H1 (cell line): ENCODE measurements at regions not wholly inside any gene's neighbourhood (a gene's known extent, or its start where the extent isn't known, plus 50 kb on each side); places are given as distances from the start of the nearest gene placed in this dataset.

Source experiments
- CTCF ChIA-PET: fragments of 300-600 bp; sonication (Branson Sonifier 250); formaldehyde crosslinking; loops from one replicate; lab custom pipeline; 2021; ENCODE audit not compliant: partially characterized antibody; lab: Charles Lee
- POLR2A ChIA-PET: fragments of 300-600 bp; sonication (Branson Sonifier 250); formaldehyde crosslinking; loops from one replicate; lab custom pipeline; 2021; ENCODE audit warnings: inconsistent platforms; ENCODE audit not compliant: partially characterized antibody; lab: Charles Lee
- DNase-seq, 2 experiments: peaks; one replicate each; pipeline versions ENCODE4 v3.0.0 to v3.0.0-alpha.2; 2010 to 2022; ENCODE audit warnings: low spot score in 2 of 2, low read depth in 1 of 2, mixed read lengths in 1 of 2
- FAIRE-seq: peaks from 2 replicates; lab custom pipeline; 2011; peaks lifted over from hg19 to GRCh38; lab: Jason Lieb, UNC
- H2AFZ ChIP-seq: 2 replicates; pipeline ENCODE4 v1.8.1; 2012; ENCODE audit warnings: low read length, inconsistent platforms
- H2AK5ac ChIP-seq: 2 replicates; pipeline ENCODE4 v1.6.1; 2013; ENCODE audit warnings: low read depth, low read length
- H2BK120ac ChIP-seq: replicated peaks from 2 replicates; pipeline ENCODE3; 2013; ENCODE audit warnings: low read depth, low read length, inconsistent platforms
- H2BK12ac ChIP-seq: 2 replicates; pipeline ENCODE4 v1.6.1; 2013; ENCODE audit warnings: low read depth, low read length
- H2BK15ac ChIP-seq: 2 replicates; pipeline ENCODE4 v1.6.1; 2013; ENCODE audit warnings: low read length
- H2BK20ac ChIP-seq: 2 replicates; pipeline ENCODE4 v1.6.1; 2013; ENCODE audit warnings: low read length
- H2BK5ac ChIP-seq: 2 replicates; pipeline ENCODE4 v1.6.1; 2013; ENCODE audit warnings: low read depth, low read length
- H3K14ac ChIP-seq: 2 replicates; pipeline ENCODE4 v1.6.1; 2013; ENCODE audit warnings: inconsistent platforms; ENCODE audit not compliant: insufficient read length
- H3K18ac ChIP-seq: 2 replicates; pipeline ENCODE4 v1.6.1; 2013; ENCODE audit warnings: low read length; ENCODE audit errors: extremely low read depth
- H3K23ac ChIP-seq: 2 replicates; pipeline ENCODE4 v1.6.1; 2013; ENCODE audit warnings: inconsistent platforms; ENCODE audit not compliant: insufficient read length
- H3K23me2 ChIP-seq: 2 replicates; pipeline ENCODE4 v1.6.1; 2013; ENCODE audit warnings: low read depth, low read length
- H3K27ac ChIP-seq: 2 replicates; pipeline ENCODE4 v1.6.1; 2011; ENCODE audit warnings: low read depth, low read length, inconsistent platforms
- H3K27me3 ChIP-seq, 4 experiments: replicated peaks in 1 of 4; 1 replicate in 1 of 4; 2 replicates in 3 of 4; pipeline versions ENCODE4 v1.6.1 to v1.8.1; 2011 to 2013; ENCODE audit warnings: low read length in 3 of 4, mild to moderate bottlenecking in 3 of 4, inconsistent platforms in 2 of 4, mixed read lengths in 2 of 4, moderate library complexity in 1 of 4; ENCODE audit not compliant: control insufficient read depth in 3 of 4, insufficient read depth in 3 of 4; ENCODE audit errors: extremely low read depth in 1 of 4
- H3K36me3 ChIP-seq, 4 experiments: 2 replicates each; pipeline versions ENCODE4 v1.6.1 to v1.8.1; 2011 to 2013; ENCODE audit warnings: mild to moderate bottlenecking in 4 of 4, low read length in 3 of 4, moderate library complexity in 2 of 4, control low read depth in 1 of 4, inconsistent platforms in 1 of 4; ENCODE audit not compliant: insufficient read depth in 4 of 4, control insufficient read depth in 2 of 4
- H3K4ac ChIP-seq: replicated peaks from 2 replicates; pipeline ENCODE3; 2013; ENCODE audit warnings: low read length, low read depth, mixed read lengths, inconsistent platforms; ENCODE audit not compliant: insufficient read length
- H3K4me1 ChIP-seq, 4 experiments: replicated peaks in 1 of 4; 1 replicate in 1 of 4; 2 replicates in 3 of 4; pipeline versions ENCODE4 v1.6.1 to v1.8.1; 2011 to 2013; ENCODE audit warnings: low read length in 3 of 4, inconsistent platforms in 2 of 4, mixed read lengths in 1 of 4; ENCODE audit not compliant: insufficient read depth in 4 of 4, control insufficient read depth in 3 of 4
- H3K4me2 ChIP-seq, 2 experiments: 2 replicates each; pipeline versions ENCODE4 v1.6.1 to v1.8.1; 2011 to 2013; ENCODE audit warnings: low read depth in 2 of 2, low read length in 2 of 2, control low read depth in 1 of 2, inconsistent platforms in 1 of 2, mild to moderate bottlenecking in 1 of 2; ENCODE audit not compliant: insufficient read depth in 1 of 2
- H3K4me3 ChIP-seq, 4 experiments: fragments of 200-600, 300-600 bp in 1 of 4; sonication (generic), shearing (Covaris generic), sonication (Bioruptor Twin) in 1 of 4; 2 replicates each; pipeline versions ENCODE4 v1.5.1 to v1.8.1; 2011 to 2016; ENCODE audit warnings: low read length in 4 of 4, low read depth in 3 of 4, control low read depth in 2 of 4, inconsistent platforms in 2 of 4, mild to moderate bottlenecking in 2 of 4, mixed read lengths in 1 of 4, moderate library complexity in 1 of 4; ENCODE audit not compliant: insufficient read depth in 2 of 4; ENCODE audit errors: extremely low read depth in 1 of 4
- H3K56ac ChIP-seq: replicated peaks from 2 replicates; pipeline ENCODE3; 2013; ENCODE audit warnings: low read depth, mild to moderate bottlenecking, mixed read lengths, low read length, inconsistent platforms; ENCODE audit not compliant: insufficient read length
- H3K79me1 ChIP-seq: 2 replicates; pipeline ENCODE4 v1.6.1; 2013; ENCODE audit warnings: low read depth, low read length, control low read depth
- H3K79me2 ChIP-seq, 2 experiments: 2 replicates each; pipeline versions ENCODE4 v1.6.1 to v1.8.1; 2012 to 2013; ENCODE audit warnings: low read length in 2 of 2, mild to moderate bottlenecking in 2 of 2, inconsistent platforms in 1 of 2; ENCODE audit not compliant: insufficient read depth in 2 of 2, control insufficient read depth in 1 of 2
- H3K9ac ChIP-seq, 4 experiments: replicated peaks in 1 of 4; 1 replicate in 1 of 4; 2 replicates in 3 of 4; pipeline versions ENCODE4 v1.6.1 to v1.8.1; 2011 to 2013; ENCODE audit warnings: low read depth in 3 of 4, low read length in 3 of 4, control low read depth in 2 of 4, mild to moderate bottlenecking in 2 of 4, moderate library complexity in 2 of 4, inconsistent platforms in 1 of 4; ENCODE audit errors: extremely low read depth in 1 of 4
- H3K9me3 ChIP-seq, 2 experiments: 2 replicates each; pipeline versions ENCODE4 v1.6.1 to v1.8.1; 2012 to 2013; ENCODE audit warnings: mild to moderate bottlenecking in 2 of 2, moderate library complexity in 2 of 2, control low read depth in 1 of 2, inconsistent platforms in 1 of 2, low read depth in 1 of 2, low read length in 1 of 2, mixed read lengths in 1 of 2; ENCODE audit not compliant: insufficient read depth in 2 of 2
- H4K20me1 ChIP-seq, 2 experiments: replicated peaks in 1 of 2; 2 replicates each; pipeline versions ENCODE3 to v1.8.1; 2011 to 2013; ENCODE audit warnings: inconsistent platforms in 2 of 2, low read length in 2 of 2, mild to moderate bottlenecking in 1 of 2; ENCODE audit not compliant: insufficient read depth in 2 of 2, control insufficient read depth in 1 of 2
- H4K5ac ChIP-seq: 2 replicates; pipeline ENCODE4 v1.6.1; 2013; ENCODE audit warnings: low read length, low read depth, mixed read lengths, inconsistent platforms; ENCODE audit not compliant: insufficient read length
- H4K8ac ChIP-seq: 2 replicates; pipeline ENCODE4 v1.8.0; 2013; ENCODE audit warnings: mild to moderate bottlenecking, moderate library complexity, low read length, inconsistent platforms; ENCODE audit not compliant: insufficient read depth; ENCODE audit errors: extremely low read depth
- H4K91ac ChIP-seq: replicated peaks from 2 replicates; pipeline ENCODE3; 2013; ENCODE audit warnings: low read length, mixed read lengths, inconsistent platforms; ENCODE audit not compliant: insufficient read length
- ASH2L ChIP-seq: fragments of 200-600, 300-600 bp; sonication (generic); IDR thresholded peaks from one replicate; pipeline ENCODE4 v1.7.1; 2017; ENCODE audit warnings: low read length
- BCL11A ChIP-seq, 2 experiments: IDR thresholded peaks; one replicate each; pipeline ENCODE4 v1.6.1; 2011; ENCODE audit warnings: low read depth in 2 of 2, low read length in 2 of 2, mild to moderate bottlenecking in 2 of 2
- CHD2 ChIP-seq: IDR thresholded peaks from 2 replicates; pipeline ENCODE4 v1.6.1; 2012; ENCODE audit warnings: low read length, improper control_type of control experiment
- JUN ChIP-seq: IDR thresholded peaks from 2 replicates; pipeline ENCODE4 v1.6.1; 2011; ENCODE audit warnings: low read depth, mild to moderate bottlenecking, improper control_type of control experiment, low read length
- JUND ChIP-seq: IDR thresholded peaks from 2 replicates; pipeline ENCODE4 v1.6.1; 2011; ENCODE audit warnings: mild to moderate bottlenecking, improper control_type of control experiment, low read length
- NANOG ChIP-seq: IDR thresholded peaks from 2 replicates; pipeline ENCODE4 v1.6.1; 2011; ENCODE audit warnings: low read length, low read depth, mild to moderate bottlenecking, inconsistent platforms; ENCODE audit not compliant: insufficient read depth, poor library complexity, severe bottlenecking
- PHF8 ChIP-seq: fragments of 200-600 bp; sonication (generic); conservative IDR thresholded peaks from 2 replicates; pipeline ENCODE4 v1.7.1; 2012; ENCODE audit warnings: low read depth, mild to moderate bottlenecking, inconsistent platforms, low read length, moderate library complexity
- POLR2A ChIP-seq, 2 experiments: IDR thresholded peaks; 1 replicate in 1 of 2; 2 replicates in 1 of 2; pipeline ENCODE4 v1.6.1; 2011; ENCODE audit warnings: low read depth in 2 of 2, low read length in 2 of 2, mild to moderate bottlenecking in 2 of 2; ENCODE audit errors: control extremely low read depth in 1 of 2
- SIN3A ChIP-seq, 2 experiments: IDR thresholded peaks in 1 of 2; conservative IDR thresholded peaks in 1 of 2; 2 replicates each; pipeline ENCODE4 v1.6.1; 2011 to 2012; ENCODE audit warnings: low read length in 2 of 2, improper control_type of control experiment in 1 of 2, low read depth in 1 of 2, mild to moderate bottlenecking in 1 of 2
- SIRT6 ChIP-seq: IDR thresholded peaks from one replicate; pipeline ENCODE4 v1.7.1; 2012; ENCODE audit warnings: low read length, inconsistent platforms
- TEAD4 ChIP-seq: IDR thresholded peaks from 2 replicates; pipeline ENCODE4 v1.6.1; 2012; ENCODE audit warnings: low read depth, low read length, inconsistent platforms, mixed read lengths
- ZNF274 ChIP-seq: IDR thresholded peaks from 2 replicates; pipeline ENCODE4 v1.7.0; 2012; ENCODE audit warnings: low read length, borderline replicate concordance; ENCODE audit errors: extremely low read depth
- WGBS, 2 experiments: shearing (Covaris generic) in 1 of 2; methylation state at CpG; one replicate each; pipeline versions ENCODE4 v1.1.6 to v1.1.7; 2013 to 2015; ENCODE audit warnings: low lambda C conversion rate in 2 of 2, mixed read lengths in 2 of 2, inconsistent platforms in 1 of 2, low coverage in 1 of 2, missing lambda C conversion rate in 1 of 2; ENCODE audit not compliant: insufficient replicate concordance in 2 of 2, insufficient coverage in 1 of 2, insufficient read length in 1 of 2; ENCODE audit errors: extremely low coverage in 1 of 2, missing lambda C conversion rate in 1 of 2; 5-methylcytosine and 5-hydroxymethylcytosine counted together

DNA sequence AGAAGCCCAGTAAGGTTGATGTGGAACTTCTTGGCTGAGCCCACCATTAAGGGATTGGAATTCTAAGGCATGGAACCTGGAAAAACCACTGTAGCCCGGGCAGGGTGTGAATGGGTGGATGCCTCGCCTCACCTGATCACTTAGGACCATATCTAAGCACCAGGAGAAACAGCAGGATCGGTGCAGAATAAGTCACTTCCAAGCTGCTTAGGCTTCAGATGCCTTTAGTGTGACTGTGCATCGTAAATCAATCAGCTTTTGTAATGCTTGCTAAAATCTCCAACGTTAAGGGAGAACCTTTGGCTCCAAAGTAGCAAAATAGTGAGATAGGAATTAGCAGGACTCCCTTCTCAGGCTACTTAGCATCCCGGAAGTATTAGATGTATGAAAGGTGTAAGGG, 103.9 kb upstream of the MEGF10 start:
- Histone ChIP-seq H3K79me2 (no peaks in the 10 kb centered on the region), H3K9ac (no peak overlapping the region), H3K4me3 (no peak overlapping the region), H3K23ac (no peak overlapping the region), H4K5ac (no peak overlapping the region), H3K4me1 (no peaks in the 10 kb centered on the region), H3K23me2 (no peaks in the 10 kb centered on the region), H4K20me1 (no peaks in the 10 kb centered on the region), H4K91ac (no peak overlapping the region), H2BK5ac (no peak overlapping the region), H2BK120ac (no peak overlapping the region), H2BK12ac (no peak overlapping the region), H3K4ac (no peak overlapping the region), H2AFZ (0 out of 2 replicates have a peak overlapping the region, but pooled peaks have one; percentile 16), H4K8ac (no peak overlapping the region), H3K36me3 (no peaks in the 10 kb centered on the region), H2AK5ac (no peak overlapping the region), H3K9me3 (no peaks in the 10 kb centered on the region), H3K14ac (no peak overlapping the region), H3K27ac (no peak overlapping the region), H3K27me3 (no peaks in the 10 kb centered on the region), H3K18ac (no peak overlapping the region), H2BK20ac (no peak overlapping the region), H3K4me2 (no peak overlapping the region), H3K79me1 (no peaks in the 10 kb centered on the region), H3K56ac (no peak overlapping the region), H2BK15ac (no peak overlapping the region)
- TF ChIP-seq NANOG (no peak), JUN (no peak), SIRT6 (no peak), PHF8 (no peak), BCL11A (IDR thresholded peaks at IDR 0.05; ENCODE audit: low read depth in 2 of 2, low read length in 2 of 2) (no peak), ASH2L (no peak), TEAD4 (no peak), POLR2A (IDR thresholded peaks at IDR 0.05; ENCODE audit: control extremely low read depth in 1 of 2, low read depth in 2 of 2, low read length in 2 of 2) (no peak), JUND (no peak), ZNF274 (no peak), SIN3A (conservative IDR thresholded peaks at IDR 0.05 in 1 of 2, IDR thresholded peaks at IDR 0.05 in 1 of 2; ENCODE audit: low read depth in 1 of 2, low read length in 2 of 2) (no peak), CHD2 (no peak)
- DNase-seq (no peak), FAIRE-seq (no peak)
- ChIA-PET POLR2A (no interaction called here), CTCF (interaction anchor here (1.1 kb wide), 1 partner anchor 17 kb away, joined by 4 read pairs; no protein-coding TSS in a partner anchor)
- 86% methylated on average over 6 of the region's 6 CpGs; no CpG with 5 or more reads in 1 of the 2 experiments for WGBS, 2 experiments
